Subcutaneous abdominal adipose tissue (tissue), 5 donors: ENCODE measurements at regions not wholly inside any gene's neighbourhood (a gene's known extent, or its start where the extent isn't known, plus 50 kb on each side); places are given as distances from the start of the nearest gene placed in this dataset.

Experiments used
- H3K27ac ChIP-seq: one replicate; pipeline ENCODE4 v1.7.0; 2013; ENCODE audit warnings: low read depth, mild to moderate bottlenecking, inconsistent platforms, low read length, moderate library complexity
- H3K27me3 ChIP-seq, 5 donors: one replicate each; pipeline ENCODE4 v1.7.0; 2013; ENCODE audit warnings: low read length in 5 of 5, inconsistent platforms in 1 of 5; ENCODE audit not compliant: control insufficient read depth in 5 of 5, insufficient read depth in 4 of 5
- H3K36me3 ChIP-seq, 5 donors: one replicate each; pipeline ENCODE4 v1.7.0; 2013; ENCODE audit warnings: low read length in 5 of 5; ENCODE audit not compliant: control insufficient read depth in 5 of 5, insufficient read depth in 5 of 5
- H3K4me1 ChIP-seq, 5 donors: one replicate each; pipeline ENCODE4 v1.7.0; 2013; ENCODE audit warnings: low read length in 5 of 5, mild to moderate bottlenecking in 3 of 5, moderate library complexity in 1 of 5; ENCODE audit not compliant: control insufficient read depth in 5 of 5, insufficient read depth in 5 of 5
- H3K4me3 ChIP-seq, 5 donors: one replicate each; pipeline ENCODE4 v1.7.0; 2013; ENCODE audit warnings: low read length in 5 of 5, low read depth in 1 of 5
- H3K9ac ChIP-seq, 5 donors: one replicate each; pipeline ENCODE4 v1.7.0; 2013; ENCODE audit warnings: low read length in 5 of 5, mild to moderate bottlenecking in 4 of 5, moderate library complexity in 3 of 5
- H3K9me3 ChIP-seq, 5 donors: one replicate each; pipeline ENCODE4 v1.7.0; 2013; ENCODE audit warnings: low read length in 5 of 5; ENCODE audit not compliant: control insufficient read depth in 5 of 5
- donor health status: healthy.
- donor health status: healthy.
- donor health status: healthy.
- donor health status: healthy.
- donor health status: healthy.

DNA sequence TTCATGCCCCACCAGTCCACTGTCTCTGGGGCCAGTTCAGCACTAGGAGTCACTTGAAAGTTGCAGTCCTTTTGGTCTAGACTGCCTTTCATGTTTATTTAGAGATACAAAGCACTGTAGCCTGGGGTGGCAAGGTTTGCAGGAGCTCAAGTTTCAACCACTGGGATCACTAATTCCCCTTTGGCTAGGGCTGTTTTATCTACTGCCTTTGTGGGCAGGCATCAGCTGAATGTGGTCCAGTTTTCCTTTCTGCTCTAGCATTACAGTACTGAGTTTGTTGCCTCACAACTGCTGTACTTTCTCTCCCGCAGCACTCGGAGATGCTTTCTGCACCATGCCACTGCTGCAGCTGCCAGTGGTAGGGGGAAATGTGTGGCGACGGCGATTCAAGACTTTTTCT lies 222.3 kb upstream of the HDX start:
- peaks cover 0 to 13% (median 3%) of the 10 kb centered on the region in 5 donors for H3K27me3 ChIP-seq
- H3K27ac ChIP-seq, result no peak overlapping the region
- no peaks in the 10 kb centered on the region for H3K9me3 ChIP-seq
- H3K9ac ChIP-seq, result no peak overlapping the region
- no peak overlapping the region for H3K4me3 ChIP-seq
- H3K4me1 ChIP-seq, result no peaks in the 10 kb centered on the region
- no peaks in the 10 kb centered on the region for H3K36me3 ChIP-seq

GRCh38 chrX:84729408-84729807 lies 227.2 kb upstream of the HDX start:
- H3K27me3 ChIP-seq, result peaks cover 0 to 3% (median 0%) of the 10 kb centered on the region in 5 donors
- no peak overlapping the region for H3K4me3 ChIP-seq
- H3K27ac ChIP-seq, result no peak overlapping the region
- peaks cover 0 to 3% (median 0%) of the 10 kb centered on the region in 5 donors for H3K4me1 ChIP-seq
- no peak overlapping the region for H3K9ac ChIP-seq
- H3K9me3 ChIP-seq, result no peaks in the 10 kb centered on the region
- no peaks in the 10 kb centered on the region for H3K36me3 ChIP-seq

GRCh38 chrX:84729809-84730208 lies 227.6 kb upstream of the HDX start:
- no peaks in the 10 kb centered on the region for H3K36me3 ChIP-seq
- peaks cover 0 to 4% (median 0%) of the 10 kb centered on the region in 5 donors for H3K27me3 ChIP-seq
- H3K27ac ChIP-seq, result no peak overlapping the region
- H3K4me3 ChIP-seq, result no peak overlapping the region
- H3K9me3 ChIP-seq, result no peaks in the 10 kb centered on the region
- H3K9ac ChIP-seq, result no peak overlapping the region
- H3K4me1 ChIP-seq, result peaks cover 0 to 3% (median 0%) of the 10 kb centered on the region in 5 donors

DNA sequence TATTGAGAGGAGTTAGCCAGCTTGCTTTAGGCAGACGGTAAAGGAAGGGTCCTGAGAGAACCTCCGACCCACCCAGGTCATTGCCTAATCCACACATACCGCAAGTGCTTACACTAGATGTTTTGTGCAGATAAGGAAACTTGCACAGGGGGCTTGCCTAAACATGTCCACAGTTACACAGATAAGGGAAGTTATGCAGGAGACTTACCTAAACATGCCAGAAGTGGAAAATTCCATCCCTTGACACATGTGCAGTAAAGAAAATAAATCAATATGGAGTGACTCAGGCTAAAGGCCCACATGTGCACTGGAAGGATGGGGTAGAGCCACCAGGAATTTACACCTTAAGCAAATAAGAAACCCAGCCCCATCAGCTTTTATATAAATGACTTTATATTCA lies 232.8 kb upstream of the HDX start:
- Histone ChIP-seq H3K9me3 (no peaks in the 10 kb centered on the region), H3K27me3 (peaks cover 0 to 16% (median 4%) of the 10 kb centered on the region in 5 donors), H3K4me1 (peaks cover 0 to 12% (median 4%) of the 10 kb centered on the region in 5 donors), H3K36me3 (no peaks in the 10 kb centered on the region), H3K4me3 (no peak overlapping the region), H3K9ac (no peak overlapping the region), H3K27ac (no peak overlapping the region)

DNA sequence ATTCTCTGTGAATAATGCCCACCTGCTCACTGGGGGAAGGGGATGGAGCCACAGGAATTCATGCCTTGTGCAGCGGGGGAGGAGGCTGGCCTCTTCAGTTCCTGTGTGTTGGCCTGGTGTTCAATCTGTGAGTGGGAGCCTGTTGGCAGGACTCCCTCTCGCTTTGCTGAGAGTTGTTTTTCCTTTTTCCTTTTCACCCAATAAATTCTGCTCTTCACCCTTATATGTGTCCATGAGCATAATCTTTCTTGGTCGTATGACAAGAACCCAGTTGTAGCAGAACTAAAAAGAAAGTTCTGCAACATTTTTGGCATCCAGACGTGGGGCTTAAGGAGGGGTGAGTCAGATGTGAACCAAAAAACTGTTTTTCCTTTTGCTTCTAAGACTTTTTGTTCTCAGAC lies 235.2 kb upstream of the HDX start:
- H3K36me3 ChIP-seq, result no peaks in the 10 kb centered on the region
- H3K27me3 ChIP-seq, result peaks cover 2 to 20% (median 4%) of the 10 kb centered on the region in 5 donors
- peak overlapping the region in 1 of 5 donors; percentile 5 for H3K4me3 ChIP-seq
- peaks cover 0 to 12% (median 4%) of the 10 kb centered on the region in 5 donors for H3K4me1 ChIP-seq
- no peak overlapping the region for H3K27ac ChIP-seq
- no peaks in the 10 kb centered on the region for H3K9me3 ChIP-seq
- H3K9ac ChIP-seq, result no peak overlapping the region

DNA sequence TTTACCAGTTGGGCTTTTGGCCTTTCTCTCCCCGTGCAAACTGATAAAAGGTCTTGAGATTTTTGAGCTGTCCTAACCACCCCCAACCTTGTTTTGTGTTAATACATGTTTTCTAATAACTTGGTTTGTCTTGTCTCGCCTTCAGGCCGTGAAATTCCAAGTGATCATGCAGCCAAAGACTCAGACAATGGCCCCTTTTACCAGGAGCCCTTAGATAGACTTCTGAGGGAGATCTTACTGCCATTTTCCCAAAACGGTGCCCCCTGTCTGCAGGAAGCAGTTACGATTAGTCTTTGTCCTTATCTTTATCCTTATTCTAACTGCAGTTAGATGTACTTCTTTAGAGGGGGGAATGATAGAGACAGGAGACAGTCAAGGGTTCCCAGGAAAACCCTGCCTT lies 245.3 kb upstream of the HDX start:
- H3K36me3 ChIP-seq, result no peaks in the 10 kb centered on the region
- peaks cover 0 to 9% (median 4%) of the 10 kb centered on the region in 5 donors for H3K9me3 ChIP-seq
- H3K4me1 ChIP-seq, result no peaks in the 10 kb centered on the region
- no peak overlapping the region for H3K9ac ChIP-seq
- peaks cover 0 to 13% (median 4%) of the 10 kb centered on the region in 5 donors for H3K27me3 ChIP-seq
- H3K27ac ChIP-seq, result no peak overlapping the region
- H3K4me3 ChIP-seq, result no peak overlapping the region

GRCh38 chrX:84748965-84749656 lies 246.9 kb upstream of the HDX start:
- Histone ChIP-seq H3K4me1 (no peaks in the 10 kb centered on the region), H3K36me3 (no peaks in the 10 kb centered on the region), H3K9ac (no peak overlapping the region), H3K4me3 (no peak overlapping the region), H3K9me3 (peaks cover 0 to 9% (median 4%) of the 10 kb centered on the region in 5 donors), H3K27ac (no peak overlapping the region), H3K27me3 (peaks cover 0 to 7% (median 0%) of the 10 kb centered on the region in 5 donors)

DNA sequence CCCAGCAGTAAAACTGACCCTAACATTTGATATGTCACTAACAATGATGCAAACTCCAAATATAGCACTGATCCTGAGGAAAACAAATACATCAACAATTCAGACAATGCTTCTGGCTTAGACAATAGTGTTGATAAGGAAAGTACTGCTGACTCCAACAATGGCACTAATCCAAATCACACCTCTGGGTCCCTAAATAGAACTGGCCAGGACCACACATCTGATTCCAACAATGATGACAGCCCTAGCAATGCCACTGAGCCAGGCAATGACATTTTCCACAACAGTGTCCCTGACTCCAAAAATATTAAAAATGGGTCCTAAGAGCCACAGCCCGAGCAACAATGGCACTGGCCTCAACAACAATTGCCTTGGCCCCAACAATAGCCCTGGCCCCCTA lies 243.1 kb upstream of the APOOL start:
- no peaks in the 10 kb centered on the region for H3K4me1 ChIP-seq
- no peaks in the 10 kb centered on the region for H3K36me3 ChIP-seq
- no peak overlapping the region for H3K9ac ChIP-seq
- H3K27me3 ChIP-seq, result no peaks in the 10 kb centered on the region
- no peak overlapping the region for H3K4me3 ChIP-seq
- H3K27ac ChIP-seq, result no peak overlapping the region
- no peaks in the 10 kb centered on the region for H3K9me3 ChIP-seq

DNA sequence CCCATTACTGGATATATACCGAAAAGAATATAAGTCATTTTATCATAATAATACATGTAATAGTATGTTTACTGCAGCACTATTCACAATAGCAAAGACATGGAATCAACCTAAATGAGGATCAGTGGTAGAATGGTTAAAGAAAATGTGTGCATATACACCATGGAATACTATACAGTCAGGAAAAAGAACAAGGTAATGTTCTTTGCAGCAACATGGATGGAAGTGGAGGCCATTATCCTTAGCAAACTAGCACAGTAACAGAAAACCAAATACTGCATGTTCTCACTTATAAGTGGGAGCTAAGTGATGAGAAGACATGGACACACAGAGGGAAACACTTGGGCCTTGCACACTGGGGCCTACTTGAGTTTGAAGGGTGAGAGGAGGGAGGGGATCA lies 207.4 kb upstream of the APOOL start:
- Histone ChIP-seq H3K4me3 (no peak overlapping the region), H3K27me3 (peaks cover 0 to 2% (median 0%) of the 10 kb centered on the region in 5 donors), H3K27ac (no peak overlapping the region), H3K9ac (no peak overlapping the region), H3K9me3 (peaks cover 0 to 13% (median 5%) of the 10 kb centered on the region in 5 donors), H3K4me1 (no peaks in the 10 kb centered on the region), H3K36me3 (no peaks in the 10 kb centered on the region)

DNA sequence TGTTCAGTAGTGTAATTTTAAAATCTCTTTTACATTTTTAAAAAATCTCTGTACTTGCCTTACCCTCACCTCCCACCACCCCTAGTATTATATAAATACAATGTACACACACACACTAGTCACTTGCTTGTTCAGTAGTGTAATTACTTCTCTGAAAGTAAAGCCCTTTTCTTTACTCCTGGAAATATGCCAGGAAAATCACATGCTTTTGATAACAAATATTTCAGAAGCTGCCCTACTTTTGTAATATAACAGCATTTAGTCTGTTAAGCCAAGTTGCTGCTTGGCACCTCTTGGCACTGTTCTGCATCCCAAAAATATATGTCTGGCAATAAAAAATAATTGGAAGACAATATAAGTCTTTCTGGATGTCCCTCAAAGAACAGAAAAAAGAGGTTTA lies 172.8 kb upstream of the APOOL start:
- H3K36me3 ChIP-seq, result no peaks in the 10 kb centered on the region

More for the DNA sequence above, 172.8 kb upstream of the APOOL start:
- no peaks in the 10 kb centered on the region for H3K27me3 ChIP-seq
- no peak overlapping the region for H3K27ac ChIP-seq
- no peak overlapping the region for H3K9ac ChIP-seq
- H3K9me3 ChIP-seq, result no peaks in the 10 kb centered on the region
- no peak overlapping the region for H3K4me3 ChIP-seq
- H3K4me1 ChIP-seq, result no peaks in the 10 kb centered on the region
